GM19351 (cell line): ENCODE measurements at regions not wholly inside any gene's neighbourhood (a gene's known extent, or its start where the extent isn't known, plus 50 kb on each side); places are given as distances from the start of the nearest gene placed in this dataset.

ENCODE experiments used
- ATAC-seq: cut with Tn5 transposase; IDR thresholded peaks from one replicate; pipeline ENCODE4 v1.9.1; 2021; ENCODE audit warnings: mild to moderate bottlenecking, moderate library complexity; ENCODE audit not compliant: unreplicated experiment

DNA sequence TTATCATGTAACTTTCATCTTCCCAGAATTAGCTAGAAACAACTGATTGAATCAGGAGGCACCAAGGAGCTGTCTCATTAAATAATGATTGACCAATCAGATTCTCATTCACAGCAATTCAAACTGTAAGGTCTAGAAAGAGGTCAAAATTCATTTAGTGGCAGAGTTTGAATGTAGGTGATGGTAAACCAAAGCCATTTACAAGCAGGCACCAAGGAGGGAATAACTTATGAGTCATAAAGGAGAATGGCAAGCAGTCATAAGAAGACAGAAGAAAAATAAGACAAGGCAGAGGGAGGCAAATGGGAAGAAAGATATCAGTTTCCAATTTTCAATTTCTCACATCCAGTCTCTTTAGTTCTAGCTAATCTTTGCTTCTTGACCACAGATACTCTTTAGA, 52.9 kb upstream of the DEFB112 start:
- ATAC-seq: no peak

- ATAC-seq: no peak
These were observed 60.9 kb upstream of the DEFB112 start for GRCh38 chr6:50110587-50110986.

DNA sequence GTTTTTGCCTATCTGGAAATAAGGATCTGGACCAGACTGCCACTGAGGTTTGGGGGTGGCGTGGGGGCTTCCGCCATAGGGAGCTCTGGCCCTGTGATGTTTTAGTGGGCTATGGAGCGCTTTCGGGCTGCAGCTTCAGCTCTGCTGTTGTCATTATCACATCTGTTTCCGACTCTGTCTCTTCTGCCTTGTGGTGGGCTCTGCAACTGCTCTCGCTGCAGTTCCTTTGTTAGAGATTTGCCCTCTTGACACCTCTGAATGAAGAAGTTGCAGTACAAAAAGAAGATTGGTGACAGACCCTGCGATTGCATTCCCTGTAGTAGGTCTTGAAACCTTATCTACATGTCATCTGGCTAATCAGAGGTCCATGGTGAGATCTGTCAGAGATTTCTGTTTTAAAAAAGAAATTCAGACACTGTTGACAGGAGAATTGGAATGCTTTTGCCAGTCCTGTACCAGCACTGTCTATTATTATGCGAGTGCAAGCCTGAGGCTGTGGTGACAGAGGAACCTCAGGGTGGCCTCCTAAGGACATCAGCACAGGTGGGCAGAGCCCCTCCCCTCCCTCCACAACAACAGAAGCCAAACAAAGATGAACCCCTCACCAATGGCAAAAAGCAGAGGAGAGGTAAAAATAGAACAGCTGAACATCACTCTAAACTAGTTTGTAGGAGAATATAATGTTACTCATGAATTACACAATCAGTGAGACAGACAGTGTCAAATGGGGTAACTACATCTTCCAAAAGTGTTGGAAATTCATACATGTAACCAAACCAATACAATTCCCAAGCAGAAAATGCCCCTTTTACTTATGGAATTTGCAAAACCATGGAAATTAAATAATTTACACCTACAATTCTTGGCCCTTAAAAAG, 63.5 kb upstream of the DEFB112 start:
- no peak for ATAC-seq

DNA sequence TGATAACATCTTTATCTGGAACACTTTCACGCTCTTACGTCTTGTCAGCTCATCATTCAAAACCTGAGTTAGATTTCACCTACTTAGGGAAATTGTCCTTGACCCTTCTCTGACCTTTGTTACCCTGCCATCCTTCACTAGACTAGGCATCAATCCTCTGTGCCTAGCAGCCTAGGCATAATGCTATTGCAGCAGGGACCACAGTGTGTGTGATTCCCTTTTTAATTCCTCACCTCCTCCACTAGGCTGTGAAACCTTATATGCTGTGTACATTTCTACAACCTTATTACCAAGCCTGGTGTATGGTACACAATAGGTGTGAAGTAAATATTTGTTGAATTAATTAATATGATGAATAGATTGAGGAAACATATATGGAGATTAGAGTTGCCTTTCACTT, 66.7 kb upstream of the DEFB112 start:
- no peak for ATAC-seq

DNA sequence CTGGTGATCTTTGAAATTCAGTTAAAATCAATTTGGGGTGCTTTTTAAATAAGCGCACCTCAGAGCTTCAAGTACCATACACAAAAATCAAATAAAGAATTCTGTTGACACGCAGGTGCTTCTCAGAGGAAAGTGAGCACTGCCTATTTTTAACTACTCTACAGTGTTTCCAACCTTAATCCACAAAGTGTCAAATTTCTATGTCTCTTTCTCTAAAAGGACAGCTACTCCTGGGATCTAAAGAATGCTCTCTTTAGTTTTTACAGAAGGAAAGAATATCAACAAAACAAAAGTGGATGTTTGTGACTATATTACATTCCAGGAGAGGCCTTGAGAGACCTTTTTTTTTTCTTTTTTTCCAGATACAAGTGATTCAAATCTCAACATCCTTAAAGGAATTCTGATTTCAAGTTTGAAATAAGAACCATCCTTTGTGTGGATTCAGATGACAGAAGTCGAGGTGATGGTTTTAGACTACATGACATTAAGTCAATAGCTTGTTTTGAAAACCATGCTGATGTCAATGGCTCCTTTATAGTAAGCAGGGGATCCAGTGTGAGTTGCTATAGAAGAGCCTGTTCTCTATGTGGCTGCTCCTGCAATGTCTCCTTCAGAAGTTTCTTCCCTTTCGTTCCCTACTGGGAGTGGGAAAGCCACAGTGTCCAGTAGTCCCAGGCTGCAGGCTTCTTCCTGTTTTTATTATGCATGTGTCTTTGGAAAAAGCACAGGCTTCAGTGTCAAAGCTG, 67.2 kb upstream of the DEFB112 start:
- no peak for ATAC-seq

GRCh38 chr6:50120300-50120699, 70.6 kb upstream of the DEFB112 start:
- no peak for ATAC-seq

GRCh38 chr6:50123688-50124087, 74.0 kb upstream of the DEFB112 start:
- no peak for ATAC-seq

DNA sequence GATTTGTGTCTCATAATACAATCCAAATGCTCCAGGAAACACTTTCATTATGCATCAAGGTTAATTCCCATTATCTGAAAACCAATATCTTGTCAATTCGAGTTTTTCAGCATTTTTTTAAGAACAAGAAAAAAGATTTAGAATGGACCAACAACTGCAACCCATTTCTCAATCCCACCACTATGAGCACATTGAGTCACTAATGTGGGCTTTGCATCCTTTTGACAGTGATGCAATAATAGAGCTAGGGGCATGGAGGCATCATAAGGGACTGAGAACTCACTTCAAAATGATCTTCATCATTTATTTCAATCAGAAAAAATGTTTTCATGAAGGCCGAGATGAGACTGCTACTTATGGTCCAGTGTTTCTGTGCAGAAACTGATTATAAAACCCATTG, 74.8 kb upstream of the DEFB112 start:
- ATAC-seq: no peak

DNA sequence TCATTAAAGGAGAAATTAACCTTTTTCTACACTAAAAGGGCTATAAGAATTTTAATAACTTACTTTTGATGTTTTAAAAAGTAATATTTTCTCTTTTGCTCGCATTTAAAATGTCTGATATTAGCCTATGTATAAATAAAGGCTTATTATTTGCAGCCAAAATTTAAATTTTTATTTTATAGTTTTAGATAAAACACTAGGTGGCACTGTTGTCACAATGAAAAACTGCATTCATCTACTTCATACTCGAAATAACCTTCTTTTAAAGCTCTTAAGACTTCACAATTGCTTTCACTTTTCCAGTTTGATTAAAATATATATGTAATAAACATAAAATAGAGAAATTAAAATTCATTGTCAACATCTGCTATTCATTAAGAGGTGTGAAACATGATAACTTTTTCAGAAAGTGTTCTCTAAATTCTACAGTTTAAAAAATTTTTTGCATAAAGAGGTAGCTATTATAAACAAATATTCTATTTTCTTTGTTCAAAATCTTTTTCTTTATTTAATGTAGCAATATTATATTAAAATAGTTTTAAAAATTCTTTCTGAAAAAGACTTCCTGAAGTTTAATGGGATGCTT, 78.8 kb upstream of the DEFB112 start:
- no peak for ATAC-seq

GRCh38 chr6:50135968-50136367, 86.2 kb upstream of the DEFB112 start:
- ATAC-seq: no peak

DNA sequence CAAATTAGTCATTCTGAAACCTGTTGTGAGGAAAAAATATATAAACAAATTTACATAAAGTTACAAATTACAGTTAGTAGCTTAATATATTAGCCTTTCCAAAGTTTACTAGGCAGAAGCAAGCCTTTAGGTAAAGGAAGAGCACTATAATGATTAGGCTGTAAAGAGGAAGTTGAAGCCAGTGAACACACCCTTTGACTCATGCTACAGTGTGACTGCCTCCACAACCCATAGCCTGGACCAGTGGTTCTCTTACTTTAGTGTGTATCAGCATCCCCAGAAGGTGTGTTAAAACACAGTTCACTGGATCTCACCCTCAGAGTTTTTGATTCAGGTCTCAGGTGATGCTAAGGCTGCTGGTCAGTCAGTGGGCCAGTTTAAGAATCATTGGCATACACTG, 91.4 kb upstream of the DEFB112 start:
- ATAC-seq: no peak

DNA sequence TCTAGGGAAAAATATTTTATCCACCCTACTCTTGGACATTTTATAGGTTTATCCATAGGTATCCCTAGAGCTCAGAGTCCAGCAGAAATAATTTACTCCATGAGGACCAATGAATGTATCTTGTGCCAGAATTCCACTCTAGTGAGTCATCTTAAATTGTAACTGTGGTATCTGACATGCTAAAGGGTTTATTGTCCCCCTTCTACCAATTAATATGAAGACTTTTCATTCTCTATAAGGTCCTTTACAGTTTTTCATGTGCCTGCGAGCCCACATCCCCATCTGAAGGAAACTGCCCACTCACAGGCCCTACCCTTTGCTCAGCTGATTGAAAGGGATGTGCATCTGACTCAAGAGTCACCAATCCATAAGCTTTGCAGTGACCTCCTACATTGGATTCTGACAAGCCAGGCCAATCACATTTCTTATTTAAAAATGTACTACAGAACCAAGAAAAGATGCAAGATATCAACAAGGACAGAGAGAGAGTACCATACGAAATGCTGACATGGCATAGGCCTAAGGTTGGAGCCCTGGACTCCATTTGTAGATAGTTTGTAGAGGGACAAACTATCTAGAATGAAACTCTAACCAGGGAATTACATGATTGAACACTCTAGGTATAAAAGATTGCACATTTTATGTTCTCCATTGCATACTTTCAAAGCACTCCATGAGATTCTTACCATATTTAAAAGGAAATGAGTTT, 93.4 kb upstream of the DEFB112 start:
- no peak for ATAC-seq

- no peak for ATAC-seq
These were observed 95.4 kb upstream of the DEFB112 start for GRCh38 chr6:50145125-50145524.

DNA sequence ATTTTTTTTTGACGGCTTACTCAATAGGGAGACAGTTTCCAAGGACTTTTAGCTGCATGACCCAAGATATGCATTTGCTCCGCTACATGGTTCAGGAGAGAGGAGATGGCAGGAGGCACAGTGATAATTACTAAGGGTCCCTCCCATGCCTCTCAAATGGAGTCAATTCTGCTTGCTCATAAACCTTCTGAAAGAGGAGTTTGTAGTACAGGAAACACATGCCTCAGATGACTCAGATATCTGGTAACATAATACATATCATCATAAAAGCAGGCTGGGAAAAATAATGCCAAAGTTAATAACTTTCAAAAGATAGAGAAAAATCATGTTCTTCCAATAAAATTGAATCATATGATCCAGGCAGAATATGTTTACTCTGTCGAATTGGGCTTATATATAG, 97.6 kb upstream of the DEFB112 start:
- ATAC-seq: no peak

GRCh38 chr6:50180646-50181045, 130.9 kb upstream of the DEFB112 start:
- no peak for ATAC-seq

DNA sequence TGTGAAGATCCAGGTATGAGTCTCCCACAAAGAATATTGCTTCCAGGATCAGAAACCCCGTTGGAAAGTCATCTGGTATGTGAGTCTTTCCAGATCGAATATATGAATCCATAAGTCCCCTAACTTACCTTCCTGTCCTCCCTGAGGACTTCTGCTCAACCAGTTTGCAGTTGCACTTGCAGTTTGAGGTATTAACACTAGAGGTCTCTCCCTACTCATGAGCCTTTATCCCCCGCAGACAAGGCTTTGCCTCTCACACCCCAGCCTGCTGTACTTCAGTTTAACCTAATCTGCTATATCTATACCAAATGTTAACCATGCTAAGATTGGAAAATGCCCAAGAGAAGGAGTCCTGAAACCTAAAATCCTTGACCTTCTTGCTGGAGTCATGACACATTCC, 135.3 kb upstream of the DEFB112 start:
- no peak for ATAC-seq

DNA sequence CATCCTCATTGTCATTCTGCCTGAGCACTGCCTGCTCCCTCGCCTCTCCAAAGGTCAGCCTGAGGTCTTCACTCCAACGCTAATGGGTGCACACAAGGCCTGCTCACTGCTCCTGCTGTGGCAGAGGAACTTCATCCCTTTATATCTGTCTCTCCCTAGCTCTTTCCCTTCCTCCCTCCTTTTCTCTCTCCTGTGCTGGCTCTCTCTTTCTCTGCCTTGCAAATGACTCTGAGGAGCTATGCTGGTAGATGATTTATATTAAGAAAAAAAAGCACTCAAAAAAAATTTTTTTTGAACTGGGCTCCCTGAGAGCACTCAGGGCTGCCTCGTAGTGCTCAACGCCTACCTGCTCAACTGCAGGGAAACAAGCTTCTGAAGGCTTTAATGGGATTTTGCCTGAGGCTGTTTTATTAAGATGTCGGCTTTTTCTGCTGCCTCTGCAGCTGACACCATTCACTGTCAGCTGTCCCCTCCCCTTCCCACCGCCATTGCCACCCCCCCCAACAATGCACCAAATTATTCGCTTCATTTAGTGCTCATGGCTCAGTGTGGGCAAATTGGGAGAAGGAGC, 137.7 kb upstream of the DEFB112 start:
- ATAC-seq: no peak

DNA sequence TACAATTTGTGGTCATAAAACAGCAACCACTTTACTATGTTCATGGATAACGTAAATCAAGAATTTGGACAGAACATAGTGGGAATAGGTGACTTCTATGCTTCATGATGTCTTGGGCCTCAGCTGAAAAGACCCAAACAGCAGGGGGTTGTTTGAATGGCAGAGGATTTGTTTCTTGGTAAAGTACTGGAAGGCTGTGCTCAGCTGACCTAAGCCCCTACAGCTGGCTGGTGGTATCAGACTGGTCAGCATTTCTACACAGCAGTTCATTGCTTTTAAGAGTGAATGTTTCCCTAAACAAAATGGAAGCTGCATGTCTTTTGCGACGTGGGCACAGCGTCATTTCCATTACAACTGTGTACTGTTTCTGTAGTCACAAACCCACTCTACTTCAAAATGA, 148.5 kb upstream of the DEFB112 start:
- ATAC-seq: no peak

- ATAC-seq: no peak
These were observed 153.0 kb upstream of the DEFB112 start for GRCh38 chr6:50202766-50203165.

- ATAC-seq: no peak
These were observed 161.9 kb upstream of the DEFB112 start for GRCh38 chr6:50211582-50211981.

DNA sequence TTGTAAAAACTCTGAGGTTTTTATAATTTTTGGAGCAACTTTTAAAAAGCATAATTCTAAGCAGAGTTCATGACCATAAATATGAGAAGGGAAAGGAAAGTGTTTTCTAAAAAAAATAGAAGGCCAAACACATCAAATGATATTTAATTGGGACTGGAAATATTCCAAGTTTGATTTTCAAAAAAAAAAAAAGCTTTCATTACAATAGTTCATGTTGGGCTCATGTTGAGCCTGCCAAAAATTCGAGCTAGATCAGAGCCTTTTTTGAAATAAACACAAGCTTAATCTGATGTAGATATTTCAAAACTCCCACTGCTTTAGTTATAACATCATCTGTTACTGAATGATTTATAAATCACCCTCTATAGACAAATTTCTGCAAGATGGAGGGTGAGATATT, 163.4 kb upstream of the DEFB112 start:
- no peak for ATAC-seq
